Astrocyte (in vitro differentiated cells and primary cell): ENCODE measurements at regions not wholly inside any gene's neighbourhood (a gene's known extent, or its start where the extent isn't known, plus 50 kb on each side); places are given as distances from the start of the nearest gene placed in this dataset.
A peak's percentile ranks its signal among the peaks of the same experiment; 100 is the strongest.

Experiments
- DNase-seq: peaks from one replicate; pipeline ENCODE4 v3.0.0-alpha.2; 2010; ENCODE audit warnings: low read depth
- FAIRE-seq: peaks from 2 replicates; lab custom pipeline; 2011; peaks lifted over from hg19 to GRCh38; lab: Jason Lieb, UNC
- H2AFZ ChIP-seq: 2 replicates; pipeline ENCODE4 v1.6.0; 2012; ENCODE audit warnings: low read depth, low read length, inconsistent platforms
- H3K27ac ChIP-seq: 2 replicates; pipeline ENCODE4 v1.5.1; 2011; ENCODE audit warnings: low read depth, low read length, inconsistent platforms
- H3K27me3 ChIP-seq: 2 replicates; pipeline ENCODE4 v1.6.0; 2011; ENCODE audit warnings: low read length, inconsistent platforms; ENCODE audit not compliant: insufficient read depth
- H3K36me3 ChIP-seq: 2 replicates; pipeline ENCODE4 v1.5.1; 2011; ENCODE audit warnings: low read length, inconsistent platforms; ENCODE audit not compliant: insufficient read depth
- H3K4me1 ChIP-seq: 2 replicates; pipeline ENCODE4 v1.5.1; 2011; ENCODE audit warnings: low read length, inconsistent platforms; ENCODE audit not compliant: insufficient read depth
- H3K4me2 ChIP-seq: 2 replicates; pipeline ENCODE4 v1.6.0; 2012; ENCODE audit warnings: low read length, inconsistent platforms
- H3K4me3 ChIP-seq: 2 replicates; pipeline ENCODE4 v1.5.1; 2011; ENCODE audit warnings: low read depth, mild to moderate bottlenecking, low read length, inconsistent platforms; ENCODE audit not compliant: insufficient read depth
- H3K79me2 ChIP-seq: 2 replicates; pipeline ENCODE4 v1.6.0; 2012; ENCODE audit warnings: mild to moderate bottlenecking, low read length, inconsistent platforms; ENCODE audit not compliant: insufficient read depth
- H3K9ac ChIP-seq: 2 replicates; pipeline ENCODE4 v1.6.0; 2012; ENCODE audit warnings: mild to moderate bottlenecking, low read length, inconsistent platforms
- H3K9me3 ChIP-seq: 2 replicates; pipeline ENCODE4 v1.5.1; 2012; ENCODE audit warnings: low read depth, mild to moderate bottlenecking, low read length, inconsistent platforms; ENCODE audit not compliant: insufficient read depth
- H4K20me1 ChIP-seq: 2 replicates; pipeline ENCODE4 v1.6.0; 2012; ENCODE audit warnings: low read length, inconsistent platforms; ENCODE audit not compliant: insufficient read depth
- H3K27ac Mint-ChIP-seq: one replicate; pipeline ENCODE4 v1.8.0; 2021; ENCODE audit warnings: mild to moderate bottlenecking, mixed read lengths; ENCODE audit not compliant: unreplicated experiment
- H3K27me3 Mint-ChIP-seq: one replicate; pipeline ENCODE4 v1.8.0; 2021; ENCODE audit warnings: low read depth, mixed read lengths; ENCODE audit not compliant: unreplicated experiment
- H3K36me3 Mint-ChIP-seq: one replicate; pipeline ENCODE4 v1.8.0; 2021; ENCODE audit warnings: low read depth, mixed read lengths; ENCODE audit not compliant: unreplicated experiment
- H3K4me1 Mint-ChIP-seq: one replicate; pipeline ENCODE4 v1.8.0; 2021; ENCODE audit warnings: low read depth, mixed read lengths; ENCODE audit not compliant: unreplicated experiment
- H3K4me3 Mint-ChIP-seq: one replicate; pipeline ENCODE4 v1.8.0; 2021; ENCODE audit warnings: mild to moderate bottlenecking, moderate library complexity, mixed read lengths; ENCODE audit not compliant: unreplicated experiment
- H3K9me3 Mint-ChIP-seq: one replicate; pipeline ENCODE4 v1.8.0; 2021; ENCODE audit warnings: mild to moderate bottlenecking, mixed read lengths; ENCODE audit not compliant: unreplicated experiment
- EZH2 ChIP-seq: IDR thresholded peaks from 2 replicates; pipeline ENCODE4 v1.6.1; 2012; ENCODE audit warnings: mild to moderate bottlenecking, low read length, inconsistent platforms; ENCODE audit not compliant: insufficient read depth
- TF ChIP-seq, protein P1 (sequence below): IDR thresholded peaks from 2 replicates; pipeline ENCODE4 v1.5.1; 2011; ENCODE audit warnings: low read depth, mild to moderate bottlenecking, inconsistent platforms, low read length, moderate library complexity; ENCODE audit not compliant: insufficient read depth

DNA sequence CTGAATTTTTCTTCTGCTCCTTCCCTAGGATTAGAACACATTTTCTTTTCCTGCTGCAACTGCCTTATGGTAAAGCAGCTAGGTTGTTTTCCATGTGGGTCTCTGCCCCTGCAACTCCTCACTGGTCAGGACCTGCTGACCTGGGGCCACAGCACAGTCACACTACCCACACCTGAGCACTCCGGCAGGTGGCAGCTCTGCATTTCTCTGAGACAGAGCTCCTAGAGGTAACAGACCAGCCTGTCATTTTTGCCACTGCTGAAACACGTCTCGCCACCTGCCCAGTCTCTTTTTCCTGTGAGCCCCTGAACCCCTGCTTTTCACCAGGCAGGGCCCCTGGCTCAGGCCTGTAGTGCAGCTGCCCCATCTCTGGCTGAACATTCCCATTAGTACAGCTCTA lies 609.6 kb downstream of the HINT1 start:
- DNase-seq (no peak), FAIRE-seq (no peak)
- H3K4me3 Mint-ChIP-seq = no peak overlapping the region
- Histone ChIP-seq H3K27ac (no peak overlapping the region), H3K79me2 (no peaks in the 10 kb centered on the region), H2AFZ (no peak overlapping the region), H3K9ac (no peak overlapping the region), H3K4me1 (peaks cover 8% of the 10 kb centered on the region), H3K27me3 (no peaks in the 10 kb centered on the region), H3K9me3 (no peaks in the 10 kb centered on the region), H3K4me3 (no peak overlapping the region), H3K36me3 (no peaks in the 10 kb centered on the region), H4K20me1 (no peaks in the 10 kb centered on the region), H3K4me2 (no peak overlapping the region)
- H3K27ac Mint-ChIP-seq = no peak overlapping the region
- no peaks in the 10 kb centered on the region for H3K27me3 Mint-ChIP-seq
- peaks cover 11% of the 10 kb centered on the region for H3K9me3 Mint-ChIP-seq
- no peaks in the 10 kb centered on the region for H3K36me3 Mint-ChIP-seq
- peaks cover 9% of the 10 kb centered on the region for H3K4me1 Mint-ChIP-seq
- TF ChIP-seq, protein P1, sequence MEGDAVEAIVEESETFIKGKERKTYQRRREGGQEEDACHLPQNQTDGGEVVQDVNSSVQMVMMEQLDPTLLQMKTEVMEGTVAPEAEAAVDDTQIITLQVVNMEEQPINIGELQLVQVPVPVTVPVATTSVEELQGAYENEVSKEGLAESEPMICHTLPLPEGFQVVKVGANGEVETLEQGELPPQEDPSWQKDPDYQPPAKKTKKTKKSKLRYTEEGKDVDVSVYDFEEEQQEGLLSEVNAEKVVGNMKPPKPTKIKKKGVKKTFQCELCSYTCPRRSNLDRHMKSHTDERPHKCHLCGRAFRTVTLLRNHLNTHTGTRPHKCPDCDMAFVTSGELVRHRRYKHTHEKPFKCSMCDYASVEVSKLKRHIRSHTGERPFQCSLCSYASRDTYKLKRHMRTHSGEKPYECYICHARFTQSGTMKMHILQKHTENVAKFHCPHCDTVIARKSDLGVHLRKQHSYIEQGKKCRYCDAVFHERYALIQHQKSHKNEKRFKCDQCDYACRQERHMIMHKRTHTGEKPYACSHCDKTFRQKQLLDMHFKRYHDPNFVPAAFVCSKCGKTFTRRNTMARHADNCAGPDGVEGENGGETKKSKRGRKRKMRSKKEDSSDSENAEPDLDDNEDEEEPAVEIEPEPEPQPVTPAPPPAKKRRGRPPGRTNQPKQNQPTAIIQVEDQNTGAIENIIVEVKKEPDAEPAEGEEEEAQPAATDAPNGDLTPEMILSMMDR = no peak
- no peak for TF ChIP-seq EZH2

DNA sequence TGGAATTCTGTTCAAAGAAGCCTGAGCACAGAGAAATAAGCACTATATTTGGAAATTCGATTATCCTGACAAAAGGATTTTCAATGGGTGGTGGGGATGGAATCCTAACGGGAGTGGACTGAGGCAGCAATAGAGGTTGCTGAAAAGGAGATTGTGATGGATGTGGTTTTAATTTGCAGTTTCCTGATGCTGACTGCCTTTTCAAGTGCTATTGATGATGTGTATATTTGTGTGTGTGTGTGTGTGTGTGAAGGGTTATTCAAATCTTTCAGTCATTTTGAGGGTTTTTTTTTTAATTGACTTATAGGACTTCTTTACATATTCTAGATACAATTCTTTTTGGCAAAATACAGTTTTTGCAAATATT lies 614.5 kb downstream of the HINT1 start:
- peak overlapping the region; percentile 78 for H3K4me2 ChIP-seq
- peak overlapping the region; percentile 12 for H3K4me3 ChIP-seq
- H2AFZ ChIP-seq = peak overlapping the region; percentile 26
- no peaks in the 10 kb centered on the region for H4K20me1 ChIP-seq
- peak overlapping the region; percentile 83 for H3K27ac Mint-ChIP-seq
- no peak for FAIRE-seq
- peaks cover 18% of the 10 kb centered on the region for H3K4me1 Mint-ChIP-seq
- H3K36me3 Mint-ChIP-seq = no peaks in the 10 kb centered on the region
- peak overlapping the region; percentile 66 for H3K9ac ChIP-seq
- peaks cover 24% of the 10 kb centered on the region for H3K9me3 Mint-ChIP-seq
- no peaks in the 10 kb centered on the region for H3K79me2 ChIP-seq
- no peaks in the 10 kb centered on the region for H3K36me3 ChIP-seq
- peaks cover 20% of the 10 kb centered on the region for H3K4me1 ChIP-seq
- TF ChIP-seq, protein P1 = no peak
- no peak for TF ChIP-seq EZH2
- no peaks in the 10 kb centered on the region for H3K9me3 ChIP-seq
- H3K27me3 ChIP-seq = no peaks in the 10 kb centered on the region
- peak; percentile 47 for DNase-seq
- H3K27ac ChIP-seq = peak overlapping the region; percentile 82
- peak overlapping the region; percentile 64 for H3K4me3 Mint-ChIP-seq
- no peaks in the 10 kb centered on the region for H3K27me3 Mint-ChIP-seq

- FAIRE-seq = peak; percentile 84
Measured at GRCh38 chr5:130549884-130550561, 615.0 kb downstream of the HINT1 start.

More at GRCh38 chr5:130549884-130550561, 615.0 kb downstream of the HINT1 start:
- Histone ChIP-seq H3K27ac (peak overlapping the region; percentile 82), H4K20me1 (no peaks in the 10 kb centered on the region), H3K9ac (peak overlapping the region; percentile 66), H3K4me3 (peak overlapping the region; percentile 12), H3K9me3 (no peaks in the 10 kb centered on the region), H3K36me3 (no peaks in the 10 kb centered on the region), H2AFZ (peak overlapping the region; percentile 26), H3K4me1 (peaks cover 20% of the 10 kb centered on the region), H3K79me2 (no peaks in the 10 kb centered on the region), H3K27me3 (no peaks in the 10 kb centered on the region), H3K4me2 (peak overlapping the region; percentile 78)
- TF ChIP-seq, protein P1 = no peak
- no peak for TF ChIP-seq EZH2
- DNase-seq = peak; percentile 86
- Mint-ChIP-seq H3K27me3 (no peaks in the 10 kb centered on the region), H3K36me3 (no peaks in the 10 kb centered on the region), H3K9me3 (peaks cover 29% of the 10 kb centered on the region), H3K4me3 (peak overlapping the region; percentile 64), H3K27ac (peak overlapping the region; percentile 83), H3K4me1 (peaks cover 18% of the 10 kb centered on the region)
